NB4 (cell line): ENCODE measurements at regions not wholly inside any gene's neighbourhood (a gene's known extent, or its start where the extent isn't known, plus 50 kb on each side); places are given as distances from the start of the nearest gene placed in this dataset.

Experiments
- CTCF ChIP-seq: IDR thresholded peaks from one replicate; pipeline ENCODE4 v1.5.1; 2012; ENCODE audit warnings: low read depth, low read length
- MYC ChIP-seq: IDR thresholded peaks from 2 replicates; pipeline ENCODE4 v1.6.1; 2011; ENCODE audit warnings: low read depth, low read length
- POLR2A ChIP-seq: IDR thresholded peaks from 2 replicates; pipeline ENCODE4 v1.6.1; 2011; ENCODE audit warnings: mild to moderate bottlenecking; ENCODE audit not compliant: insufficient read length; ENCODE audit errors: extremely low read depth
- TF ChIP-seq, protein P1 (sequence below): IDR thresholded peaks from 2 replicates; pipeline ENCODE4 v1.6.1; 2011; ENCODE audit warnings: low read depth, low read length

DNA sequence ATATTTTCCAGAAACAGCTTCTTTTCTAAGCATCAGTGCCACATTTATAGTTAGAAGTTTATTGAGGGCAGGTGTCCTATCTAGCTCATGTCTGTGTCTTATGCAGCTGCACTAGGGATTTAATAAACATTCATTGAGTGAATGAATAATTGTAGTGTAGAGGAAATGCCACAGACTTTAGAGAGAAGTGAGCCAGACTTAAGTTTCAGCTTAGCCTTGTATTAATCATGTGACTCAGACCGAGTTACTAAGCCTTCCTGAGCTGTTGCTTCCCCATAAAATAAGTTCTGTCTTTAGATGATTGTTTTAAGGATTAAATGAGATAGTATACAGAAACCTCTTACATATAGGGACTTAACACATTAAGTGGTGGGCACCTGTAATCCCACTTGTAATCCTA, 236.1 kb upstream of the DDHD1 start:
- no peak for TF ChIP-seq MYC
- no peak for TF ChIP-seq CTCF
- no peak for TF ChIP-seq POLR2A
- TF ChIP-seq, protein P1, sequence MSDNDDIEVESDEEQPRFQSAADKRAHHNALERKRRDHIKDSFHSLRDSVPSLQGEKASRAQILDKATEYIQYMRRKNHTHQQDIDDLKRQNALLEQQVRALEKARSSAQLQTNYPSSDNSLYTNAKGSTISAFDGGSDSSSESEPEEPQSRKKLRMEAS, result no peak
